ENCODE measurements at regions not wholly inside any gene's neighbourhood (a gene's known extent, or its start where the extent isn't known, plus 50 kb on each side); places are given as distances from the start of the nearest gene placed in this dataset.

DNA sequence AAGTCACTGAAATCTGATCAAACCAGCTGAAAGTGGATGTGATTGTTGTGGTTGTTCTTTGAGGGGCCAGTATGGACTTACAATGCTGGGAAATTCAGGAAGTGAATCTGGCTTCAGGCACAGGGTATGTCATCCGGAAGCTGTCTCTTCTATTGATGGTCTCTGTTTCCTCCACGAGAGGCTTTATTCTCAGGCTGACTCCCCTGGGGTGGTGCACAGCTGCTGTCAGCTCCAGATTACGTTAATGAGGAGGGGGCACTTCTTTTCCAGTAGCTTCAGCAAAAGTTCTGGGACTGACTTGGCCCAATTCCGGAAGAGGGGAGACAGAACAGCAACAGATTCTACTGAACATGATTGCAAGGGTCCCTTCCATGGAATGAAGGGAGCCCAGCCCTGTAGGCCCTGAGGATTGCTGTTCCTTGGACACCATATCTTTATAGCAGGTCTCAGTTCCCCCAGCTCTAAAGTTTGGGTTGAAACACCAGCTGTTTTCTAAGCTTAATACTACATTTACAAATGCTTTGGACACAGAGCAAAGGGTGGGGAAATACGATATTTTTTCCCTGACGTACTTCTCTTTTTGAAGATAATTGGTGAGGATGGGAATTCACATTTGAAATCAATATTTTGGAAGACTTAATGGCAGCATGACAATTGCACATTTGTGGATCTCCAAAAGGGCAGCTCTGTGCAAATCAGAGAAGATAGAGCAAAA is 400.9 kb downstream of the TSN start:
- no peaks in the 10 kb centered on the region for H3K36me3 ChIP-seq (replicated peaks in 1 of 2; ENCODE audit: control extremely low read depth in 1 of 2, control insufficient read depth in 1 of 2, extremely low read depth in 1 of 2, insufficient read depth in 2 of 2, low read length in 1 of 2)

DNA sequence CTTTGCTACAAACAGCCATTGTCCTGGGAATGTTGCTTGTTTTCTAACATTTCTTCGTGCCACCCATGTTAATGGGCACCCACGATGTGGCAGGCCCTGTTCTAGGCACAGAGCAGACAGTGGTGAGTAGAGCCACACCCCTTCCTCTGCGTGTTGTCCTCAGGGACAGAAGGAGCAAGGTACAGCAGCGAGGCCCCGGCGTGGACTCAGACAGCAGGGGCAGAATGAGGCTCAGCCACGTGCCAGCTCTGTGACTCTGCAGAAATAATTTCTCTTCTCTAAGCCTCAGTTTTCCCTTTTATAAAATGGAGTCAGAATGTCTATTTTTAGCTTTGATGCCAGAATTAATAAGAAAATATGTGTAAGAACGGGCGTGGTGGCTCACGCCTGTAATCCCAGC is 401.7 kb downstream of the TSN start:
- Histone ChIP-seq H3K36me3 (replicated peaks in 1 of 2; ENCODE audit: control extremely low read depth in 1 of 2, control insufficient read depth in 1 of 2, extremely low read depth in 1 of 2, insufficient read depth in 2 of 2, low read length in 1 of 2) (no peaks in the 10 kb centered on the region), H3K4me2 (replicated peaks; ENCODE audit: low read depth, low read length, poor library complexity, severe bottlenecking) (no peak overlapping the region), H3K79me2 (ENCODE audit: control insufficient read depth, insufficient read depth, low read length) (no peaks in the 10 kb centered on the region), H4K20me1 (ENCODE audit: control insufficient read depth, insufficient read depth, low read length, poor library complexity, severe bottlenecking) (no peaks in the 10 kb centered on the region), H3K27me3 (replicated peaks in 1 of 4; ENCODE audit: control extremely low read depth in 1 of 4, control insufficient read depth in 3 of 4, insufficient read depth in 4 of 4, low read length in 3 of 4) (no peaks in the 10 kb centered on the region), H3K9ac (ENCODE audit: low read length) (no peak overlapping the region), H3K27ac (ENCODE audit: low read length in 2 of 2) (no peak overlapping the region), H3K9me3 (ENCODE audit: control extremely low read depth in 1 of 3, control insufficient read depth in 2 of 3, insufficient read depth in 1 of 3, low read length in 2 of 3) (no peaks in the 10 kb centered on the region), H2AFZ (ENCODE audit: insufficient read depth, low read depth, low read length, poor library complexity, severe bottlenecking) (no peak overlapping the region), H3K4me1 (ENCODE audit: control insufficient read depth in 2 of 2, insufficient read depth in 2 of 2, low read length in 2 of 2) (no peaks in the 10 kb centered on the region), H3K4me3 (ENCODE audit: control extremely low read depth in 1 of 5, extremely low read depth in 1 of 5, insufficient read depth in 1 of 5, low read depth in 2 of 5, low read length in 4 of 5) (no peak overlapping the region)
- CTCF ChIA-PET = no interaction called here
- DNase-seq = no peak
- Mint-ChIP-seq H3K27ac (no peak overlapping the region), H3K27me3 (peaks cover 3% of the 10 kb centered on the region), H3K4me3 (no peak overlapping the region), H3K4me1 (no peaks in the 10 kb centered on the region), H3K9me3 (ENCODE audit: insufficient read depth) (no peaks in the 10 kb centered on the region)
- intact Hi-C loops (cut with micrococcal nuclease) = no loop called here
- TF ChIP-seq, protein P1, sequence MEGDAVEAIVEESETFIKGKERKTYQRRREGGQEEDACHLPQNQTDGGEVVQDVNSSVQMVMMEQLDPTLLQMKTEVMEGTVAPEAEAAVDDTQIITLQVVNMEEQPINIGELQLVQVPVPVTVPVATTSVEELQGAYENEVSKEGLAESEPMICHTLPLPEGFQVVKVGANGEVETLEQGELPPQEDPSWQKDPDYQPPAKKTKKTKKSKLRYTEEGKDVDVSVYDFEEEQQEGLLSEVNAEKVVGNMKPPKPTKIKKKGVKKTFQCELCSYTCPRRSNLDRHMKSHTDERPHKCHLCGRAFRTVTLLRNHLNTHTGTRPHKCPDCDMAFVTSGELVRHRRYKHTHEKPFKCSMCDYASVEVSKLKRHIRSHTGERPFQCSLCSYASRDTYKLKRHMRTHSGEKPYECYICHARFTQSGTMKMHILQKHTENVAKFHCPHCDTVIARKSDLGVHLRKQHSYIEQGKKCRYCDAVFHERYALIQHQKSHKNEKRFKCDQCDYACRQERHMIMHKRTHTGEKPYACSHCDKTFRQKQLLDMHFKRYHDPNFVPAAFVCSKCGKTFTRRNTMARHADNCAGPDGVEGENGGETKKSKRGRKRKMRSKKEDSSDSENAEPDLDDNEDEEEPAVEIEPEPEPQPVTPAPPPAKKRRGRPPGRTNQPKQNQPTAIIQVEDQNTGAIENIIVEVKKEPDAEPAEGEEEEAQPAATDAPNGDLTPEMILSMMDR (IDR thresholded peaks at IDR 0.05) = no peak
- TF ChIP-seq EZH2 (IDR thresholded peaks at IDR 0.05; ENCODE audit: borderline replicate concordance, insufficient read depth, low read depth, low read length, poor library complexity, severe bottlenecking) = no peak
- WGBS (ENCODE audit: insufficient coverage) = 81% methylated on average over 9 of the region's 10 CpGs
- POLR2A ChIA-PET = no interaction called here
- ATAC-seq (ENCODE audit: low read depth) = no peak

More for the DNA sequence above, 400.9 kb downstream of the TSN start:
- ATAC-seq (ENCODE audit: low read depth) (no peak), DNase-seq (no peak)
- no peaks in the 10 kb centered on the region for H3K27me3 ChIP-seq (replicated peaks in 1 of 4; ENCODE audit: control extremely low read depth in 1 of 4, control insufficient read depth in 3 of 4, insufficient read depth in 4 of 4, low read length in 3 of 4)
- no peaks in the 10 kb centered on the region for H4K20me1 ChIP-seq (ENCODE audit: control insufficient read depth, insufficient read depth, low read length, poor library complexity, severe bottlenecking)
- no peaks in the 10 kb centered on the region for H3K79me2 ChIP-seq (ENCODE audit: control insufficient read depth, insufficient read depth, low read length)
- H3K4me3 ChIP-seq (ENCODE audit: control extremely low read depth in 1 of 5, extremely low read depth in 1 of 5, insufficient read depth in 1 of 5, low read depth in 2 of 5, low read length in 4 of 5) = no peak overlapping the region
- Mint-ChIP-seq H3K9me3 (ENCODE audit: insufficient read depth) (no peaks in the 10 kb centered on the region), H3K27ac (no peak overlapping the region), H3K4me3 (no peak overlapping the region), H3K4me1 (no peaks in the 10 kb centered on the region), H3K27me3 (peaks cover 3% of the 10 kb centered on the region)
- H3K9ac ChIP-seq (ENCODE audit: low read length) = no peak overlapping the region
- intact Hi-C loops (cut with micrococcal nuclease) = no loop called here
- CTCF ChIA-PET = no interaction called here
- WGBS (ENCODE audit: insufficient coverage) = 70% methylated on average over 5 of the region's 6 CpGs
- no peaks in the 10 kb centered on the region for H3K4me1 ChIP-seq (ENCODE audit: control insufficient read depth in 2 of 2, insufficient read depth in 2 of 2, low read length in 2 of 2)
- H2AFZ ChIP-seq (ENCODE audit: insufficient read depth, low read depth, low read length, poor library complexity, severe bottlenecking) = no peak overlapping the region
- no peak overlapping the region for H3K27ac ChIP-seq (ENCODE audit: low read length in 2 of 2)
- TF ChIP-seq, protein P1 (IDR thresholded peaks at IDR 0.05) = no peak
- TF ChIP-seq EZH2 (IDR thresholded peaks at IDR 0.05; ENCODE audit: borderline replicate concordance, insufficient read depth, low read depth, low read length, poor library complexity, severe bottlenecking) = no peak
- POLR2A ChIA-PET = no interaction called here
- no peak overlapping the region for H3K4me2 ChIP-seq (replicated peaks; ENCODE audit: low read depth, low read length, poor library complexity, severe bottlenecking)
- H3K9me3 ChIP-seq (ENCODE audit: control extremely low read depth in 1 of 3, control insufficient read depth in 2 of 3, insufficient read depth in 1 of 3, low read length in 2 of 3) = no peaks in the 10 kb centered on the region
